ENCODE measurements at regions not wholly inside any gene's neighbourhood (a gene's known extent, or its start where the extent isn't known, plus 50 kb on each side); places are given as distances from the start of the nearest gene placed in this dataset.
A peak's percentile ranks its signal among the peaks of the same experiment; 100 is the strongest.
"Not testable (repeated sequence)": the region's sequence is repeated elsewhere in the genome, so short reads cannot be mapped to it uniquely, and the experiment has no call there.

GRCh38 chr9:33697171-33697570 lies 98.2 kb upstream of the PRSS3 start:
- DNase-seq (ENCODE audit: insufficient read length) (no peak), FAIRE-seq (no peak)
- no peak for TF ChIP-seq POLR2A (IDR thresholded peaks at IDR 0.05; ENCODE audit: low read depth, low read length)
- TF ChIP-seq POLR2AphosphoS5 (IDR thresholded peaks at IDR 0.05; ENCODE audit: low read depth, low read length): no peak
- no peak for TF ChIP-seq TAF1 (IDR thresholded peaks at IDR 0.05; ENCODE audit: borderline replicate concordance, low read depth, low read length)

GRCh38 chr9:33698267-33698666 lies 97.1 kb upstream of the PRSS3 start:
- FAIRE-seq (no peak), DNase-seq (ENCODE audit: insufficient read length) (no peak)
- TF ChIP-seq POLR2AphosphoS5 (IDR thresholded peaks at IDR 0.05; ENCODE audit: low read depth, low read length): no peak
- TF ChIP-seq POLR2A (IDR thresholded peaks at IDR 0.05; ENCODE audit: low read depth, low read length): no peak
- no peak for TF ChIP-seq TAF1 (IDR thresholded peaks at IDR 0.05; ENCODE audit: borderline replicate concordance, low read depth, low read length)

- not testable (repeated sequence) for DNase-seq (ENCODE audit: insufficient read length); FAIRE-seq
These were observed 94.4 kb upstream of the PRSS3 start for GRCh38 chr9:33700940-33701339.

- FAIRE-seq (no peak), DNase-seq (ENCODE audit: insufficient read length) (no peak)
- no peak for TF ChIP-seq POLR2A (IDR thresholded peaks at IDR 0.05; ENCODE audit: low read depth, low read length)
- TF ChIP-seq TAF1 (IDR thresholded peaks at IDR 0.05; ENCODE audit: borderline replicate concordance, low read depth, low read length): no peak
- no peak for TF ChIP-seq POLR2AphosphoS5 (IDR thresholded peaks at IDR 0.05; ENCODE audit: low read depth, low read length)
These were observed 91.8 kb upstream of the PRSS3 start for GRCh38 chr9:33703430-33704102.

- FAIRE-seq; DNase-seq (ENCODE audit: insufficient read length): not testable (repeated sequence)
These were observed 89.9 kb upstream of the PRSS3 start for GRCh38 chr9:33705440-33705839.

- FAIRE-seq (peak; percentile 48), DNase-seq (ENCODE audit: insufficient read length) (no peak)
- no peak for TF ChIP-seq TAF1 (IDR thresholded peaks at IDR 0.05; ENCODE audit: borderline replicate concordance, low read depth, low read length)
- TF ChIP-seq POLR2AphosphoS5 (IDR thresholded peaks at IDR 0.05; ENCODE audit: low read depth, low read length): no peak
- TF ChIP-seq POLR2A (IDR thresholded peaks at IDR 0.05; ENCODE audit: low read depth, low read length): no peak
These were observed 86.9 kb upstream of the PRSS3 start for GRCh38 chr9:33708441-33708840.

GRCh38 chr9:33709269-33709668 lies 86.1 kb upstream of the PRSS3 start:
- TF ChIP-seq TAF1 (IDR thresholded peaks at IDR 0.05; ENCODE audit: borderline replicate concordance, low read depth, low read length) (no peak), POLR2AphosphoS5 (IDR thresholded peaks at IDR 0.05; ENCODE audit: low read depth, low read length) (no peak), POLR2A (IDR thresholded peaks at IDR 0.05; ENCODE audit: low read depth, low read length) (no peak)
- FAIRE-seq (no peak), DNase-seq (ENCODE audit: insufficient read length) (no peak)

- FAIRE-seq; DNase-seq (ENCODE audit: insufficient read length): not testable (repeated sequence)
These were observed 83.9 kb upstream of the PRSS3 start for GRCh38 chr9:33711418-33711817.

GRCh38 chr9:33714989-33715388 lies 80.4 kb upstream of the PRSS3 start:
- TF ChIP-seq POLR2A (IDR thresholded peaks at IDR 0.05; ENCODE audit: low read depth, low read length) (no peak), POLR2AphosphoS5 (IDR thresholded peaks at IDR 0.05; ENCODE audit: low read depth, low read length) (no peak), TAF1 (IDR thresholded peaks at IDR 0.05; ENCODE audit: borderline replicate concordance, low read depth, low read length) (no peak)
- no peak for FAIRE-seq

GRCh38 chr9:33718987-33719386 lies 76.4 kb upstream of the PRSS3 start:
- TF ChIP-seq TAF1 (IDR thresholded peaks at IDR 0.05; ENCODE audit: borderline replicate concordance, low read depth, low read length) (no peak), POLR2AphosphoS5 (IDR thresholded peaks at IDR 0.05; ENCODE audit: low read depth, low read length) (no peak), POLR2A (IDR thresholded peaks at IDR 0.05; ENCODE audit: low read depth, low read length) (no peak)
- no peak for DNase-seq (ENCODE audit: insufficient read length)
- FAIRE-seq: no peak

More at GRCh38 chr9:33714989-33715388, 80.4 kb upstream of the PRSS3 start:
- no peak for DNase-seq (ENCODE audit: insufficient read length)

GRCh38 chr9:33719581-33720374 lies 75.6 kb upstream of the PRSS3 start:
- DNase-seq (ENCODE audit: insufficient read length): no peak
- FAIRE-seq: peak; percentile 73
- TF ChIP-seq POLR2AphosphoS5 (IDR thresholded peaks at IDR 0.05; ENCODE audit: low read depth, low read length) (no peak), POLR2A (IDR thresholded peaks at IDR 0.05; ENCODE audit: low read depth, low read length) (no peak)

- no peak for TF ChIP-seq POLR2AphosphoS5 (IDR thresholded peaks at IDR 0.05; ENCODE audit: low read depth, low read length)
- no peak for TF ChIP-seq POLR2A (IDR thresholded peaks at IDR 0.05; ENCODE audit: low read depth, low read length)
- no peak for TF ChIP-seq TAF1 (IDR thresholded peaks at IDR 0.05; ENCODE audit: borderline replicate concordance, low read depth, low read length)
- peak; percentile 99 for FAIRE-seq
- peak; percentile 50 for DNase-seq (ENCODE audit: insufficient read length)
These were observed 73.5 kb upstream of the PRSS3 start for GRCh38 chr9:33721674-33722358.

Data from GM12892 (cell line).